ENCODE measurements at regions not wholly inside any gene's neighbourhood (a gene's known extent, or its start where the extent isn't known, plus 50 kb on each side); places are given as distances from the start of the nearest gene placed in this dataset.

DNA sequence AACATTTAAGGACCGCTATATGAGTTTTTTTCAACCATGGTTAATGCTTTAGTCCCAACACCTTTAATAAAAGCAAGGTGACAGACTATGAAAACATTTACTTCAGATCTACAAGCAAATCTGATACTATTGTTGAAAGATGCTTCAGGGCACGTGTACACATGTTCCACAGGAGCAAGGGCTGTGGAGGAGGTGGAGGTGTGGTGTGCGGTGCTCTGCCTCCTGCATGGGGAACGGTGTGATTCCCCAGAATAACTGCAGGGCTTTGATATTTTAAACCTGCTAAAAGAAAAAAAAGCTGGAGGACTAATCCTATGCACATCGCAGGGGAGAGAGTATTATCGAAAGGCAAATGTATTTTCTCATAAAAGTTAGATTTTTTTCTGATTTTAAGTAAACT, 188.1 kb upstream of the CEP162 start:
- TF ChIP-seq, protein P1, sequence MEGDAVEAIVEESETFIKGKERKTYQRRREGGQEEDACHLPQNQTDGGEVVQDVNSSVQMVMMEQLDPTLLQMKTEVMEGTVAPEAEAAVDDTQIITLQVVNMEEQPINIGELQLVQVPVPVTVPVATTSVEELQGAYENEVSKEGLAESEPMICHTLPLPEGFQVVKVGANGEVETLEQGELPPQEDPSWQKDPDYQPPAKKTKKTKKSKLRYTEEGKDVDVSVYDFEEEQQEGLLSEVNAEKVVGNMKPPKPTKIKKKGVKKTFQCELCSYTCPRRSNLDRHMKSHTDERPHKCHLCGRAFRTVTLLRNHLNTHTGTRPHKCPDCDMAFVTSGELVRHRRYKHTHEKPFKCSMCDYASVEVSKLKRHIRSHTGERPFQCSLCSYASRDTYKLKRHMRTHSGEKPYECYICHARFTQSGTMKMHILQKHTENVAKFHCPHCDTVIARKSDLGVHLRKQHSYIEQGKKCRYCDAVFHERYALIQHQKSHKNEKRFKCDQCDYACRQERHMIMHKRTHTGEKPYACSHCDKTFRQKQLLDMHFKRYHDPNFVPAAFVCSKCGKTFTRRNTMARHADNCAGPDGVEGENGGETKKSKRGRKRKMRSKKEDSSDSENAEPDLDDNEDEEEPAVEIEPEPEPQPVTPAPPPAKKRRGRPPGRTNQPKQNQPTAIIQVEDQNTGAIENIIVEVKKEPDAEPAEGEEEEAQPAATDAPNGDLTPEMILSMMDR (IDR thresholded peaks at IDR 0.05; ENCODE audit: poor library complexity): no peak
- TF ChIP-seq EZH2phosphoT487 (IDR thresholded peaks at IDR 0.05; ENCODE audit: low read depth, severe bottlenecking, unreplicated experiment) (no peak), EZH2 (IDR thresholded peaks at IDR 0.05; ENCODE audit: borderline replicate concordance) (no peak)

Data from hepatocyte (in vitro differentiated cells).